H54 (cell line): ENCODE measurements at regions not wholly inside any gene's neighbourhood (a gene's known extent, or its start where the extent isn't known, plus 50 kb on each side); places are given as distances from the start of the nearest gene placed in this dataset.
"Not testable (repeated sequence)": the region's sequence is repeated elsewhere in the genome, so short reads cannot be mapped to it uniquely, and the experiment has no call there.

Experiments used
- DNase-seq: peaks from one replicate; pipeline ENCODE4 v3.0.0; 2011; ENCODE audit warnings: low spot score, mixed read lengths; ENCODE audit not compliant: insufficient read length
- FAIRE-seq: peaks from 3 replicates; lab custom pipeline; 2011; peaks lifted over from hg19 to GRCh38; lab: Jason Lieb, UNC
- POLR2A ChIP-seq: IDR thresholded peaks from 2 replicates; pipeline ENCODE4 v1.6.1; 2011; ENCODE audit warnings: low read depth, mild to moderate bottlenecking, low read length

- no peak for TF ChIP-seq POLR2A
- FAIRE-seq (no peak), DNase-seq (no peak)
Measured at GRCh38 chr18:14999085-14999975, 251.4 kb downstream of the ANKRD30B start.

GRCh38 chr18:15000119-15001037 is 252.4 kb downstream of the ANKRD30B start:
- DNase-seq, FAIRE-seq: not testable (repeated sequence)

- FAIRE-seq, DNase-seq: not testable (repeated sequence)
Measured at GRCh38 chr18:15001038-15001794, 253.2 kb downstream of the ANKRD30B start.

- peak; percentile 6 for DNase-seq
- not testable (repeated sequence) for FAIRE-seq
Measured at GRCh38 chr18:15001795-15002107, 253.8 kb downstream of the ANKRD30B start.

- FAIRE-seq, DNase-seq: not testable (repeated sequence)
Measured at GRCh38 chr18:15002765-15003164, 254.8 kb downstream of the ANKRD30B start.

- FAIRE-seq, DNase-seq: not testable (repeated sequence)
Measured at GRCh38 chr18:15003231-15003630, 255.3 kb downstream of the ANKRD30B start.

- not testable (repeated sequence) for FAIRE-seq
Measured at GRCh38 chr18:15003636-15004269, 255.8 kb downstream of the ANKRD30B start.

GRCh38 chr18:15004270-15004973 is 256.4 kb downstream of the ANKRD30B start:
- DNase-seq, FAIRE-seq: not testable (repeated sequence)

More at GRCh38 chr18:15003636-15004269, 255.8 kb downstream of the ANKRD30B start:
- DNase-seq: not testable (repeated sequence)

GRCh38 chr18:15005313-15006130 is 257.6 kb downstream of the ANKRD30B start:
- DNase-seq (no peak), FAIRE-seq (no peak)
- TF ChIP-seq POLR2A: no peak

- FAIRE-seq: not testable (repeated sequence)
Measured at GRCh38 chr18:15006616-15007015, 258.6 kb downstream of the ANKRD30B start.

GRCh38 chr18:15026041-15026440 is 278.1 kb downstream of the ANKRD30B start:
- not testable (repeated sequence) for FAIRE-seq

More at GRCh38 chr18:15006616-15007015, 258.6 kb downstream of the ANKRD30B start:
- DNase-seq: not testable (repeated sequence)

GRCh38 chr18:15028037-15028436 is 280.1 kb downstream of the ANKRD30B start:
- not testable (repeated sequence) for FAIRE-seq, DNase-seq

More at GRCh38 chr18:15026041-15026440, 278.1 kb downstream of the ANKRD30B start:
- not testable (repeated sequence) for DNase-seq

GRCh38 chr18:15060279-15060880 is 312.4 kb downstream of the ANKRD30B start:
- DNase-seq, FAIRE-seq: not testable (repeated sequence)

GRCh38 chr18:15061289-15061896 is 313.4 kb downstream of the ANKRD30B start:
- not testable (repeated sequence) for DNase-seq, FAIRE-seq

GRCh38 chr18:15066434-15066833 is 318.5 kb downstream of the ANKRD30B start:
- not testable (repeated sequence) for FAIRE-seq, DNase-seq

- not testable (repeated sequence) for DNase-seq
Measured at GRCh38 chr18:15071311-15071710, 323.3 kb downstream of the ANKRD30B start.

More at GRCh38 chr18:15071311-15071710, 323.3 kb downstream of the ANKRD30B start:
- FAIRE-seq: not testable (repeated sequence)
